GM19328 (cell line): ENCODE measurements at regions not wholly inside any gene's neighbourhood (a gene's known extent, or its start where the extent isn't known, plus 50 kb on each side); places are given as distances from the start of the nearest gene placed in this dataset.
"Not testable (repeated sequence)": the region's sequence is repeated elsewhere in the genome, so short reads cannot be mapped to it uniquely, and the experiment has no call there.

Experiments used
- ATAC-seq: cut with Tn5 transposase; IDR thresholded peaks from one replicate; pipeline ENCODE4 v1.9.1; 2021; ENCODE audit warnings: mild to moderate bottlenecking, moderate library complexity; ENCODE audit not compliant: unreplicated experiment

- ATAC-seq: no peak
Observed at GRCh38 chr13:74554569-74555275, 420.5 kb upstream of the KLF12 start.

- ATAC-seq: no peak
Observed at GRCh38 chr13:74550039-74550438, 415.8 kb upstream of the KLF12 start.

- not testable (repeated sequence) for ATAC-seq
Observed at GRCh38 chr13:74536649-74537048, 402.4 kb upstream of the KLF12 start.

- ATAC-seq: no peak
Observed at GRCh38 chr13:74533226-74533625, 399.0 kb upstream of the KLF12 start.

- ATAC-seq: no peak
Observed at GRCh38 chr13:74530011-74530410, 395.8 kb upstream of the KLF12 start.

- ATAC-seq: no peak
Observed at GRCh38 chr13:74528734-74529513, 394.7 kb upstream of the KLF12 start.

GRCh38 chr13:74523057-74523456 is 388.9 kb upstream of the KLF12 start:
- ATAC-seq: no peak

GRCh38 chr13:74511523-74511922 is 377.3 kb upstream of the KLF12 start:
- ATAC-seq: no peak

- ATAC-seq: no peak
Observed at GRCh38 chr13:74487091-74487722, 353.0 kb upstream of the KLF12 start.

- ATAC-seq: no peak
Observed at GRCh38 chr13:74485757-74486156, 351.6 kb upstream of the KLF12 start.

GRCh38 chr13:74479124-74479523 is 344.9 kb upstream of the KLF12 start:
- no peak for ATAC-seq

GRCh38 chr13:74476788-74477187 is 342.6 kb upstream of the KLF12 start:
- no peak for ATAC-seq

- ATAC-seq: no peak
Observed at GRCh38 chr13:74476365-74476764, 342.2 kb upstream of the KLF12 start.

- ATAC-seq: no peak
Observed at GRCh38 chr13:74466864-74467263, 332.7 kb upstream of the KLF12 start.

- no peak for ATAC-seq
Observed at GRCh38 chr13:74466020-74466419, 331.8 kb upstream of the KLF12 start.

- no peak for ATAC-seq
Observed at GRCh38 chr13:74465271-74465670, 331.1 kb upstream of the KLF12 start.

- no peak for ATAC-seq
Observed at GRCh38 chr13:74464670-74465069, 330.5 kb upstream of the KLF12 start.

- ATAC-seq: no peak
Observed at GRCh38 chr13:74461011-74461410, 326.8 kb upstream of the KLF12 start.

- ATAC-seq: no peak
Observed at GRCh38 chr13:74452881-74453280, 318.7 kb upstream of the KLF12 start.

- ATAC-seq: no peak
Observed at GRCh38 chr13:74452176-74452575, 318.0 kb upstream of the KLF12 start.

GRCh38 chr13:74450964-74451363 is 316.8 kb upstream of the KLF12 start:
- no peak for ATAC-seq

GRCh38 chr13:74450525-74450845 is 316.3 kb upstream of the KLF12 start:
- ATAC-seq: no peak
